ENCODE measurements at regions not wholly inside any gene's neighbourhood (a gene's known extent, or its start where the extent isn't known, plus 50 kb on each side); places are given as distances from the start of the nearest gene placed in this dataset.
"Not testable (repeated sequence)": the region's sequence is repeated elsewhere in the genome, so short reads cannot be mapped to it uniquely, and the experiment has no call there.

DNA sequence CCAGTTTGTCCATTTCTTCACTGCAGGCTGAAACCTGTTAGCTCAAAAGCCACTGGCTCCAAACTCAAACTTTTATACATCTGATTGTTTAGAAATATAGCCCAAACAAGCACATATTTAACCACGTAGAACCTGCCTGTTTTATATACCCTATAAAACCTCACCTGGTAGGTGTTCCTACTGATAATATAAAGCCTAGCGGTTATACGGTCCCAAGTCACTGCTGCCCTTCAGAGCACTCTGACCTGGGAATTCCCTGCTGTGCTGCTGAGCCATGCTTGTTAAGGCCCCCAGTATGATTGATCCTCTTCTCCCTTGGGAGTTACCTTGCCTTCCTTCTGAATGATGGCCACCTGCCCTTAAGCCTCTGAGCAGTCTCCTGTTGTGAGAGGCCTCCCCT, 432.8 kb upstream of the LCORL start:
- ATAC-seq (replicated peaks) (no peak), DNase-seq (no peak)
- Mint-ChIP-seq H3K4me1 (no peaks in the 10 kb centered on the region), H3K36me3 (no peaks in the 10 kb centered on the region), H3K27ac (no peak overlapping the region), H3K9me3 (peaks cover 0 to 2% of the 10 kb centered on the region in 2 donors), H3K4me3 (no peak overlapping the region), H3K27me3 (no peaks in the 10 kb centered on the region)

GRCh38 chr4:18445110-18445509, 423.6 kb upstream of the LCORL start:
- Mint-ChIP-seq H3K27ac (no peak overlapping the region), H3K4me3 (no peak overlapping the region), H3K4me1 (no peaks in the 10 kb centered on the region), H3K36me3 (no peaks in the 10 kb centered on the region), H3K9me3 (peaks cover 11% of the 10 kb centered on the region in 2 donors), H3K27me3 (no peaks in the 10 kb centered on the region)
- DNase-seq, result no peak
- ATAC-seq (replicated peaks), result no peak

- peaks cover 11% of the 10 kb centered on the region in 2 donors for H3K9me3 Mint-ChIP-seq
- H3K4me3 Mint-ChIP-seq, result no peak overlapping the region
- ATAC-seq (replicated peaks) (no peak), DNase-seq (no peak)
- H3K36me3 Mint-ChIP-seq, result no peaks in the 10 kb centered on the region
- H3K4me1 Mint-ChIP-seq, result no peaks in the 10 kb centered on the region
- H3K27ac Mint-ChIP-seq, result no peak overlapping the region
- no peaks in the 10 kb centered on the region for H3K27me3 Mint-ChIP-seq
These were observed 422.7 kb upstream of the LCORL start for GRCh38 chr4:18444206-18444605.

DNA sequence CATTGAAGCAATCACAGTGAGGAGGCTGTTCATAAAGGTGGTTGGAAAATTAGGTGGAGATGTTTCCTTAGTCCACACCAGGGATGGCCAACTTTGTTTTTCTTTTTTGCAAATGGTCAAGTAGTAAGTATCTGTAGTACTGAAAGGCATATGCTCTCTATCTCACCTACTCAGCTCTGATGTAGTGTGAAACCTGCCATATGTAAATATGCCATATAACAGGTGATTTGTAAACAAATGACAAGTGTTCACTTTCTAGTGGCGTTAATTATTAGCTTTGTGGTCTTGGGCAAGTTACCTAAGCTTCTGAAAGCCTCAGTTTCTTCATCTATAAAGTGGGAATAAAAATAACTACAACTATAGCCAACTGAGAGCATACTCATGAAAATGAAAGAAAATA, 421.4 kb upstream of the LCORL start:
- Mint-ChIP-seq H3K9me3 (peaks cover 11% of the 10 kb centered on the region in 2 donors), H3K4me1 (no peaks in the 10 kb centered on the region), H3K36me3 (no peaks in the 10 kb centered on the region), H3K27ac (no peak overlapping the region), H3K4me3 (no peak overlapping the region), H3K27me3 (no peaks in the 10 kb centered on the region)
- no peak for ATAC-seq (replicated peaks)
- no peak for DNase-seq

DNA sequence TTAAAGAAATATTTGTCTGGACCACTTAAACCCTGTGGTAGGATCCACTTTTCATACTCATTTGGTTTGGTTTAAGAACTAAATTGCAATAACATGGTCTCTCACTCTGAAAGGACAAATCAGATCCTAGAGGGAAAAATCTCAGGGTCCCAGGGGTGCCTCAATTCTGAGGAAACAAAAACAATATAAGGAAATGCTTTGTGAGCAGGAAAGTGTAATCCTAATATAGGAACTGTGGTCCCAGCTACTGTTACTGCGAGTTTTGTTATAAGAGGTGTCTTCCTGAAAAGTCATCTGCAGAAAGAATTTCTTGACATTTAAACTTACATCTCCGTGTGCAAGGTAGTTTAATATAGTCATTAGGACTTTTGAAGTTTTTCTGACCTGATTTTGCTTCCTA, 420.1 kb upstream of the LCORL start:
- no peaks in the 10 kb centered on the region for H3K27me3 Mint-ChIP-seq
- DNase-seq (no peak), ATAC-seq (replicated peaks) (no peak)
- no peaks in the 10 kb centered on the region for H3K4me1 Mint-ChIP-seq
- H3K9me3 Mint-ChIP-seq, result peaks cover 10 to 11% of the 10 kb centered on the region in 2 donors
- H3K4me3 Mint-ChIP-seq, result no peak overlapping the region
- H3K36me3 Mint-ChIP-seq, result no peaks in the 10 kb centered on the region
- no peak overlapping the region for H3K27ac Mint-ChIP-seq

DNA sequence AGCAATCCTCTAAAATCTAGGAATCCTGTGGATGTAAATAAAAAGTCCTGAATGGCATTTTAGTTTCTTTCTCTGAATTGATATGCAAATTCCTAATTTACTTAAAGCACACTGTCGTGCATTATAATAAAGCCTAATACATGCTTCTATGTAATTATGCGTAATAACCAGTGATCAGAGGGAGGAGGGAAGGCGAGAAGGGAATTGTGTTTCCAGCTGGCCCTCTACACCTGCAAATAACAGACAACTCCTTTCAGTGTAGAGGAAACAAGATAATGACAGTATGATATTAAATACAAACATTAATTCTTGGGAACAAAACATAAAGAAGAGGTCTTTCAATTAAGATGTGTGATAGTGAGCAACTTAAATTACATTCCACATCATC, 419.6 kb upstream of the LCORL start:
- ATAC-seq (replicated peaks) (no peak), DNase-seq (no peak)
- no peaks in the 10 kb centered on the region for H3K36me3 Mint-ChIP-seq
- peaks cover 10 to 11% of the 10 kb centered on the region in 2 donors for H3K9me3 Mint-ChIP-seq
- H3K4me3 Mint-ChIP-seq, result no peak overlapping the region
- no peak overlapping the region for H3K27ac Mint-ChIP-seq
- no peaks in the 10 kb centered on the region for H3K27me3 Mint-ChIP-seq
- no peaks in the 10 kb centered on the region for H3K4me1 Mint-ChIP-seq

DNA sequence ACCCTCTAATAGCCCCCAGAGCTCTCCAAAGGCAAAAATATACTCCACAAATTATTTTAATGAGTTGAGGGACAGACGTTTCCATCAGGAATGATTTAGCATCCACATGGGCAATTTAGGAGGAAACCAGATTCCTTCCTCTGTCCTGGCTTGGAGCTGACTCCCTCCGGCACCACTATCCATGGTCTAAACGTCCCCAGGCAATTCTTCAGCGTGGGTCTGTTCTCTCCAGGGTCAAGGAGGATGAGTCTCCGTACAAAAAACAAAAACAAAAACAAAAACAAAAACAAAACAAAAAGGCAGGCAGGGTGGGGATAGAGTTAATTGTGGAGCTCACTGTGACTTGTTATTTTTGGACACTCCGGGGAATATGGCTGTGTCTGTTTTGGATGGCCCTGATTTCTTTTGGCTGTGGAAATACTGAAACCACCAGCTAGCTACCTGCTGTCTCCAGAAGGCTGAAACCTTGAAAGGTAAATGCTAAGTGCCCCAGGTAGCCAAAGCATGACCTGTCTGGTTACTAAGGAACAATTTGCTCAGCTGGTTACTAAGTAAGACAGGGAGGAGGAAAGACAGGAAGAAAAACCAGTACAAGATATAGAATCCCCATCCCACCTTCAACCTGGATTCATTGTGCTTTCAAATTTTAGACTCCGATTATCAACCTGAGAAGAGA, 419.1 kb upstream of the LCORL start:
- ATAC-seq (replicated peaks), result no peak
- Mint-ChIP-seq H3K4me1 (no peaks in the 10 kb centered on the region), H3K4me3 (no peak overlapping the region), H3K27ac (no peak overlapping the region), H3K9me3 (peaks cover 10 to 11% of the 10 kb centered on the region in 2 donors), H3K27me3 (no peaks in the 10 kb centered on the region), H3K36me3 (no peaks in the 10 kb centered on the region)
- no peak for DNase-seq

DNA sequence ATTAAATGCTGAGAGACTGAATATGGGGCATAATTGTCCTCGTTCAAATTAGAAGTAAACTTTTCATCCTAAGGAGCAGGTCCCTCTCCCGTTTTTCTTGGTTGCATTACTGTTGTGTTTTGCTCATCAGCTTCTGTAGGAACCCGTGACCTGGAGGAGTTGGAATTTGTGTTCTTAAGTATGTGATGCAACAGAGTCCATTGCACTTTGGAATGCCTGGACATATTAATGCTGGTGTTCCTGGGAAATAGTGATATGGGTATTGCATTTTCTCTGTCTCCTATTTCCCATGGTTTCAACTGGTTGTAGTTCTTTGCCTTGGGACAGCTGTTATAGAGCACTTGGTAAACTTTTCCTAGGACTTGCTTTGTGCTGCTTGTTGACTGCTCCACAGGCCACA, 417.8 kb upstream of the LCORL start:
- ATAC-seq (replicated peaks) (no peak), DNase-seq (no peak)
- H3K27me3 Mint-ChIP-seq, result no peaks in the 10 kb centered on the region
- no peaks in the 10 kb centered on the region for H3K36me3 Mint-ChIP-seq
- no peak overlapping the region for H3K4me3 Mint-ChIP-seq
- no peak overlapping the region for H3K27ac Mint-ChIP-seq
- peaks cover 4 to 5% of the 10 kb centered on the region in 2 donors for H3K9me3 Mint-ChIP-seq
- no peaks in the 10 kb centered on the region for H3K4me1 Mint-ChIP-seq

GRCh38 chr4:18435781-18436180, 414.2 kb upstream of the LCORL start:
- Mint-ChIP-seq H3K27ac (no peak overlapping the region), H3K27me3 (no peaks in the 10 kb centered on the region), H3K9me3 (peaks cover 0 to 3% of the 10 kb centered on the region in 2 donors), H3K4me1 (no peaks in the 10 kb centered on the region), H3K36me3 (no peaks in the 10 kb centered on the region), H3K4me3 (no peak overlapping the region)
- DNase-seq, result no peak
- no peak for ATAC-seq (replicated peaks)

GRCh38 chr4:18422685-18423084, 401.1 kb upstream of the LCORL start:
- H3K27me3 Mint-ChIP-seq, result no peaks in the 10 kb centered on the region
- ATAC-seq (replicated peaks), result no peak

GRCh38 chr4:18421519-18421918, 400.0 kb upstream of the LCORL start:
- Mint-ChIP-seq H3K36me3 (no peaks in the 10 kb centered on the region), H3K4me1 (no peaks in the 10 kb centered on the region), H3K27ac (no peak overlapping the region), H3K9me3 (peaks cover 2 to 4% of the 10 kb centered on the region in 2 donors), H3K4me3 (no peak overlapping the region), H3K27me3 (peaks cover 0 to 3% of the 10 kb centered on the region in 2 donors)
- DNase-seq (no peak), ATAC-seq (replicated peaks) (no peak)

More at GRCh38 chr4:18422685-18423084, 401.1 kb upstream of the LCORL start:
- no peaks in the 10 kb centered on the region for H3K4me1 Mint-ChIP-seq
- no peak overlapping the region for H3K27ac Mint-ChIP-seq
- no peaks in the 10 kb centered on the region for H3K36me3 Mint-ChIP-seq
- no peak for DNase-seq
- H3K9me3 Mint-ChIP-seq, result peaks cover 0 to 4% of the 10 kb centered on the region in 2 donors
- H3K4me3 Mint-ChIP-seq, result no peak overlapping the region

GRCh38 chr4:18419780-18420179, 398.2 kb upstream of the LCORL start:
- Mint-ChIP-seq H3K9me3 (peaks cover 4 to 6% of the 10 kb centered on the region in 2 donors), H3K4me3 (no peak overlapping the region), H3K27ac (no peak overlapping the region), H3K4me1 (no peaks in the 10 kb centered on the region), H3K27me3 (peaks cover 0 to 3% of the 10 kb centered on the region in 2 donors), H3K36me3 (no peaks in the 10 kb centered on the region)
- DNase-seq (no peak), ATAC-seq (replicated peaks) (no peak)

- not testable (repeated sequence) for H3K9me3 Mint-ChIP-seq; H3K36me3 Mint-ChIP-seq; H3K4me1 Mint-ChIP-seq; H3K27me3 Mint-ChIP-seq; DNase-seq; ATAC-seq (replicated peaks); H3K27ac Mint-ChIP-seq; H3K4me3 Mint-ChIP-seq
These were observed 396.8 kb upstream of the LCORL start for GRCh38 chr4:18418195-18418898.

DNA sequence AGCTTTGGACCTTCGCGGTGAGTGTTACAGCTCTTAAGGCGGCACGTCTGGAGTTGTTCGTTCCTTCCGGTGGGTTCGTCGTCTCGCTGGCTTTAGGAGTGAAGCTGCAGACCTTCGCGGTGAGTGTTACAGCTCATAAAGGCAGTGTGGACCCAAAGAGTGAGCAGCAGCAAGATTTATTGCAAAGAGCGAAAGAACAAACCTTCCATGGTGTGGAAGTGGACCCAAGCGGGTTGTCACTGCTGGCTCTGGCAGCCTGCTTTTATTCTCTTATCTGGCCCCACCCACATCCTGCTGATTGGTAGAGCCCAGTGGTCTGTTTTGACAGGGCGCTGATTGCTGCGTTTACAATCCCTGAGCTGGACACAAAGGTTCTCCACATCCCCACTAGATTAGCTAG, 396.1 kb upstream of the LCORL start:
- H3K4me1 Mint-ChIP-seq; H3K4me3 Mint-ChIP-seq; H3K27ac Mint-ChIP-seq; H3K36me3 Mint-ChIP-seq; ATAC-seq (replicated peaks); DNase-seq; H3K27me3 Mint-ChIP-seq; H3K9me3 Mint-ChIP-seq: not testable (repeated sequence)

DNA sequence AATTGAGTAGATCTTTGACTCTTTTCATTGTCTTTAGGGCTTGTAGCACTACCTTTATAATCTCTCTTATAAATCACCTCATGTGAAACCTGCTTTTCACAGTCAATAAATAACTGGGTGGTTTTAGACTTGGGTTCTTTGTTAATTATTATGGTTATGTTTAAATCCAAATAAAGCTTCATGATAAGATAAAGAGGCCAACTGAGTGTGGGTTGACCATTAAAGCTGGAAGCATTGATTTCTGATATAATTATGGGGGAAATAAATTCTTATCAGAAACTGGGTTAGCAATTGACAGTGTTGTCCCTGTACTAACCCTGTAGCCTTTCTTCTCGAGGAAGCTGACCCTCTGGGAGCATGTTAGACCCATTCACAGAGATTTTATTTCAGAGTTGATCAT, 384.7 kb upstream of the LCORL start:
- no peak for ATAC-seq (replicated peaks)
- Mint-ChIP-seq H3K4me1 (no peaks in the 10 kb centered on the region), H3K4me3 (no peak overlapping the region), H3K9me3 (no peaks in the 10 kb centered on the region), H3K36me3 (no peaks in the 10 kb centered on the region), H3K27me3 (no peaks in the 10 kb centered on the region), H3K27ac (no peak overlapping the region)
- DNase-seq, result no peak

All from stimulated activated naive B cell treated with anti-CD40 and anti-IgM and Interleukin-4, amounts not matched to agents 10 μg/mL and 1 μg/mL and 100 μg/mL, for 72 hours (primary cell).